NB4 (cell line): ENCODE measurements at regions not wholly inside any gene's neighbourhood (a gene's known extent, or its start where the extent isn't known, plus 50 kb on each side); places are given as distances from the start of the nearest gene placed in this dataset.
"Not testable (repeated sequence)": the region's sequence is repeated elsewhere in the genome, so short reads cannot be mapped to it uniquely, and the experiment has no call there.

Experiments
- DNase-seq: peaks from one replicate; pipeline ENCODE4 v3.0.0; 2010; ENCODE audit warnings: low read depth
- H3K4me3 ChIP-seq: one replicate; pipeline ENCODE4 v1.5.1; 2011; ENCODE audit warnings: mild to moderate bottlenecking, low read depth, low read length, moderate library complexity
- MYC ChIP-seq: IDR thresholded peaks from 2 replicates; pipeline ENCODE4 v1.6.1; 2011; ENCODE audit warnings: low read depth, low read length
- POLR2A ChIP-seq: IDR thresholded peaks from 2 replicates; pipeline ENCODE4 v1.6.1; 2011; ENCODE audit warnings: mild to moderate bottlenecking; ENCODE audit not compliant: insufficient read length; ENCODE audit errors: extremely low read depth
- TF ChIP-seq, protein P1 (sequence below): IDR thresholded peaks from one replicate; pipeline ENCODE4 v1.5.1; 2012; ENCODE audit warnings: low read depth, low read length
- TF ChIP-seq, protein P2 (sequence below): IDR thresholded peaks from 2 replicates; pipeline ENCODE4 v1.6.1; 2011; ENCODE audit warnings: low read depth, low read length

DNA sequence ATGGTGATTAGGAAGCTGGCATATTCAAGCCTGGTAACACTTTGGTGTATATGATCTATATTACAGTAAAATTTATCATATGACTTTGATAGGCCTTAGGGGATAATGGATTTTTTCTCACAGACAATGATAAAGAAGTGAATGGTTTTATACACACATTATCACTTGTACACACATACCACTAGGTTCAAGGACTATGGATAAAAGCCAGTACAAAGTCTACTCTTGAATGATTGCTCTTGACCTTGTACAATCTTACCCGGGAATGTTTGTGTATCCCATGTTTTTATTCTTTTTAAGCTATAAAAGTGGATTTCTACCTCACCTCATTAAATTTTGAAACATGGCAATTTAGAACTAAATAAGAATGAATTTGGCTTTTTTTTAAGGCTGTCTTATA is 414.5 kb upstream of the ADAMTSL1 start:
- TF ChIP-seq, protein P1, sequence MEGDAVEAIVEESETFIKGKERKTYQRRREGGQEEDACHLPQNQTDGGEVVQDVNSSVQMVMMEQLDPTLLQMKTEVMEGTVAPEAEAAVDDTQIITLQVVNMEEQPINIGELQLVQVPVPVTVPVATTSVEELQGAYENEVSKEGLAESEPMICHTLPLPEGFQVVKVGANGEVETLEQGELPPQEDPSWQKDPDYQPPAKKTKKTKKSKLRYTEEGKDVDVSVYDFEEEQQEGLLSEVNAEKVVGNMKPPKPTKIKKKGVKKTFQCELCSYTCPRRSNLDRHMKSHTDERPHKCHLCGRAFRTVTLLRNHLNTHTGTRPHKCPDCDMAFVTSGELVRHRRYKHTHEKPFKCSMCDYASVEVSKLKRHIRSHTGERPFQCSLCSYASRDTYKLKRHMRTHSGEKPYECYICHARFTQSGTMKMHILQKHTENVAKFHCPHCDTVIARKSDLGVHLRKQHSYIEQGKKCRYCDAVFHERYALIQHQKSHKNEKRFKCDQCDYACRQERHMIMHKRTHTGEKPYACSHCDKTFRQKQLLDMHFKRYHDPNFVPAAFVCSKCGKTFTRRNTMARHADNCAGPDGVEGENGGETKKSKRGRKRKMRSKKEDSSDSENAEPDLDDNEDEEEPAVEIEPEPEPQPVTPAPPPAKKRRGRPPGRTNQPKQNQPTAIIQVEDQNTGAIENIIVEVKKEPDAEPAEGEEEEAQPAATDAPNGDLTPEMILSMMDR, result no peak
- TF ChIP-seq MYC, result no peak
- TF ChIP-seq, protein P2, sequence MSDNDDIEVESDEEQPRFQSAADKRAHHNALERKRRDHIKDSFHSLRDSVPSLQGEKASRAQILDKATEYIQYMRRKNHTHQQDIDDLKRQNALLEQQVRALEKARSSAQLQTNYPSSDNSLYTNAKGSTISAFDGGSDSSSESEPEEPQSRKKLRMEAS, result no peak
- no peak for TF ChIP-seq POLR2A
- DNase-seq, result no peak
- no peak overlapping the region for H3K4me3 ChIP-seq

DNA sequence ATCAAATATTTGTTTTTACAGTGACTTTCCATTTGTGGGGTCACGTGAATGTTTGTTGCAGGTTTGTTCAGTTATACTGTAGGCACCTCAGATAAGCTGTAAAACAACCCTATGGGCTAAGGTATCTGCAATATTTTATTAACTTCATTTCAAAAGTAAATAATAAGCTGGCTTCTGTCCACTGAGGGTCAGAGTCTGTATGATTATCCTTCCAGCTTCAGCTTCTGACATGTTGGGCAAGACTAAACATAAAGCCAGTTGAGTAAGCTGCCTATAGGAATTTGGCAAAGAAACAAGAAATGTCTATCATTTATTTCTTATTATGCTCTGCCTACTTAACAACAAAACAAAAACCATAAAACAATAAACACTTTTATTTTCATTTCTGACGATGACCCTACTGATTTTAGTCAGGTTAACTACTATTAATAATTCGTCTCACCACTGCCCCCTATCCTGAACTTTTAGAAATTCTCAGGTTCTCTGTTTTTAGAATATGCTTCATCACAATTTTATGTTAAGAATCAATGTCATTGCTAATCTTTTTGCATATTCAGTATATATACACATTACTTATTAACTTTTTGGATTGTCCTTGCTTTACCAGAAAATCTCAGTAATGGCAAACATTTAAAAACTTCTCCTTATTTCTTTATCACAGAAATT is 413.6 kb upstream of the ADAMTSL1 start:
- no peak for DNase-seq
- no peak overlapping the region for H3K4me3 ChIP-seq
- TF ChIP-seq, protein P1, result no peak
- TF ChIP-seq, protein P2, result no peak
- TF ChIP-seq POLR2A, result no peak
- no peak for TF ChIP-seq MYC

DNA sequence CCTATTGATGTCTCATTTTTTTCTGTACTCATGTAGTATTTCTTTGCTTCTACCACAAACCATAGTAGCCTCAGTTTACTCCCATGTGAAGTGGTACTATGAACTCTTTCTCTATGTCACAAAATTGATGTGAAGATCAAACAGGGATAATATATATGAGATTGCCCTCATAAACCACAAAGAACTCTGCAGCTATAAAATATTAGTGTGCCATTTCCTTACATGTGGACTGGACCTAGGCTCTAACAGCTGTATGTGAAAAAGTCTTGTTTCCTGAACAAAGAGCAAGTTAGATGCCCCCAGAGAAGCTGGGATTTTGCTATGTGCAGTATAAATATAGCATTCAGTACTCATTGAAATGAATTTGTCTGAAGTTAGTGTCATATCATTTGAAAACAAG is 412.6 kb upstream of the ADAMTSL1 start:
- no peak overlapping the region for H3K4me3 ChIP-seq
- no peak for DNase-seq
- TF ChIP-seq, protein P1, result no peak
- TF ChIP-seq POLR2A, result no peak
- TF ChIP-seq, protein P2, result no peak
- TF ChIP-seq MYC, result no peak

DNA sequence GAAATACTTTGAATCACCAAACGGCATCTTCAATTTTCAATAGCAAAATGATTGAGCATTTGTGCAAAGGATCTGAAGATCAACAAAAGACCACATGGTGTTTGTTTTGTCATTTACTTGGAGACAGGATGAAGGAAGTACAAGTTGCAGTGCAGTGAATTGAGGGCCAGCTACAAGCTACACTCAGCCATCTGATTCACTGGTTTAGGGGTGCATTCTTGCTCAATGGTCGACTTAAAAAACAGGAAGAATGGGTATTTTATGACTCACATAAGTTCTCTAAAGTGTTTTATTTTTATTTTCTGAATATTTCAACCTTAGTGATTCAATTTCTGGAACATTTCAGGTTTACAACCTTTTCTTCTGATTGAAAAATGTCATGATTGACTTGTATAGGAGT is 412.1 kb upstream of the ADAMTSL1 start:
- TF ChIP-seq MYC, result no peak
- TF ChIP-seq, protein P2, result no peak
- TF ChIP-seq POLR2A, result no peak
- TF ChIP-seq, protein P1, result no peak
- no peak overlapping the region for H3K4me3 ChIP-seq
- DNase-seq, result peak; percentile 37

DNA sequence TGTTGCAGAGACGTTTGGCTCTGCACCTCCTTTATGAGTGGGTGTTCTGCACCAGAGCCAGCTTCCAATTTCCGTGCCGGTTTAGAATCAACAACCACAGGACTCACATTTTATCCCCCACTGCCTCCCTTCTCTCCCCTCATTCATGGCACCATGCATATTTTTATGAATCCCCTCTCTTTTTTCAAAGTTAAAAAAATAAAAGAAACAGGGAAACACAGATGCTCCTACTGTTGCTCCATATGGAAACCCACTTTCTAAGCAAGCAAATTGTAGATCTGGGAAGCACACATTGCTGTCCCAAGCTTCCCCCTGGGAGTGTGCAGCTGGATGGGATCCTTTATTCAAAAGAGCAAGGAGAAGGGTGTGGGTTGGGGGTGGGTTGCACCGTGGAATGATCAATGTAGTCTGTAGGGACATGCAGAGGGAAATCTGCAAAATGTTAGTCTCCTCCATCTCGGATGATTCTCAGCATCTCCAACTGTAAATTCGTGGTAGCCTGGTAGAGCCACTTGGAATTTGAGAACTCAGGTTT is 410.0 kb upstream of the ADAMTSL1 start:
- TF ChIP-seq MYC, result no peak
- TF ChIP-seq, protein P1, result no peak
- TF ChIP-seq POLR2A, result no peak
- TF ChIP-seq, protein P2, result no peak
- DNase-seq, result no peak
- H3K4me3 ChIP-seq, result no peak overlapping the region

DNA sequence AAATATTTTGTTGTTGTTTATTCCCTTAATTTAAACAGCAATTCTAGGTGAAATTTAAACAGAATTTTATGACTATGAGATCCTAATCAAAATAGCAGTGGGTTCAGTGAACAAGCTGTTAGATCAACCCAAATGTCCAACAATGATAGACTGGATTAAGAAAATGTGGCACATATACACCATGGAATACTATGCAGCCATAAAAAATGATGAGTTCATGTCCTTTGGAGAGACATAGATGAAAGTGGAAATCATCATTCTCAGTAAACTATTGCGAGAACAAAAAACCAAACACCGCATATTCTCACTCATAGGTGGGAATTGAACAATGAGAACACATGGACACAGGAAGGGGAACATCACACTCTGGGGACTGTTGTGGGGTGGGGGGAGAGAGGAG is 407.3 kb upstream of the ADAMTSL1 start:
- not testable (repeated sequence) for DNase-seq

More for the DNA sequence above, 407.3 kb upstream of the ADAMTSL1 start:
- not testable (repeated sequence) for H3K4me3 ChIP-seq
